ENCODE measurements at regions not wholly inside any gene's neighbourhood (a gene's known extent, or its start where the extent isn't known, plus 50 kb on each side); places are given as distances from the start of the nearest gene placed in this dataset.

DNA sequence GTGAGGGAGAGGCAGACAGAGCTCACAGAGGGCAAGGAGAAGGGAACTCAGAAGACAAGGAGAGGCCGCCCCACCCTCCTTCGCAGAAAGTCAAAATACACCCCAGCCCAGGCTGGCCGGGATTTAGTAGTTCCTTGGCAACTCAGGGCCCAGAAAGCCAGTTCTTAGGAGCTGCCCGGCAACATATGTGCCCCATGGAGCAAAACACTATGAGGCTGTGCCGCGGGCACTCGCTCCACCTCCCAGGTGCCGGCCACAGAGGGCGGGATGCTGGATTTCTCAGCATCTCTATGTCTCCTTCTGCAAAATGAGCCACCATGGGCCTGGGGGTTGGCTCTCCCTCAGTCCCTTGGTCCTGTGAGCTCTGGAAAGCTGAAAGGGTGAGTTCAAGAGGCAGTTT, 93.8 kb upstream of the CACNA1A start:
- DNase-seq: no peak

DNA sequence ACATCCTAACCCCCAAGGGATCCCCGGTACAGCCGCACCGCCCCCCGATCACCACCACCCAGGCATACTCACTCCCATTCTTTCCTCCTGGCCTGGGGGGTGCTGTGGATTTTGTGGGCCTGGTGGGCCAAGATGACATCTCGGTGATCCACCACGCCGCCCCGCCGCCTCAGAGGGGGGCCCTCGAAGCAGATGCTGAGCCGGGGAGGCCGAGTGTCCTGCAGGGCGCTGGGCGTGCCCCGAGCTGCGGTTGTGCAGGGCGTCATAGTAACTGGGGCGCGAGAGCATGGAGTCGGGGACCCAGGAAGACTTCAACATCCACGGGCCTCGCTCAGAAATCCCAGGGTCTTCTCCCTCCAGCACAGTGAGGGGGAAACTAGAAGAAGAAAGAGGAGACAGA, 93.4 kb upstream of the CACNA1A start:
- peak; percentile 53 for DNase-seq

DNA sequence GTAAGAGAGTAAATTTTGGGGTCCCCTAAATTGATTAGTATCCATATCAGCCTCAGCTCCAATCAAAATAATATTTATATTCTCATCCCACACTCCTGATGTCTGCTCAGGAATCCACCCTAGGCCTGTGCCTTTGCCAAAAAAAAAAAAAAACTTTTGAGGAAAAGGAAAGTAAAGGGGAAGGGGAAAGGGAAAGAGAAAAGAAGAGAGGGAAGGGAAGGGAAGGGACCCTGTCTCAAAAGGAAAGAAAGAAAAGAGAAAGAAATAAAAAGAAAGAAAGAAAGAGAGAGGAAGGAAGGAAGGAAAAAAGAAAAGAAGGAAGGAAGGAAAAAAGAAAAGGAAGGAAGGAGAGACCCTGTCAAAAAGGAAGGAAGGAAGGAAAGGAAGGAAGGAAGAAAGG, 91.8 kb upstream of the CACNA1A start:
- no peak for DNase-seq

DNA sequence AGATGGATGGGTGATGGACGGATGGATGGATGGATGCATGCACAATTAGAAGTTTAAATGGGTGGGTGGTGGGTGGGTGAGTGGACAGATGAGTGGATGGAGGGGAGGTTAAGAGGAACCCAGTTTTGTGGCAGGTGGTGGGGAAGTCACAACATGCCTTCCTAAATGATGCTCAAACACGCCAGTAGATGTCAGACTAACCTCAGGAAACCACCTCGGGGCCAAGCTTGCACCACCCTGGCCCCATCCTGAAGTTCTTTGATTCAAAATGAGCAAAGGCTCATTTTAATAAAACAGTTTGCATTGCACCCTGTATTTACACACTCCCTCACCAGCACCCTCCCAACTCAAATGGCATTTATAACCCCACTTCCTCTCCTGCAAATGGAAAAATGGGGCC, 91.4 kb upstream of the CACNA1A start:
- peak; percentile 72 for DNase-seq

DNA sequence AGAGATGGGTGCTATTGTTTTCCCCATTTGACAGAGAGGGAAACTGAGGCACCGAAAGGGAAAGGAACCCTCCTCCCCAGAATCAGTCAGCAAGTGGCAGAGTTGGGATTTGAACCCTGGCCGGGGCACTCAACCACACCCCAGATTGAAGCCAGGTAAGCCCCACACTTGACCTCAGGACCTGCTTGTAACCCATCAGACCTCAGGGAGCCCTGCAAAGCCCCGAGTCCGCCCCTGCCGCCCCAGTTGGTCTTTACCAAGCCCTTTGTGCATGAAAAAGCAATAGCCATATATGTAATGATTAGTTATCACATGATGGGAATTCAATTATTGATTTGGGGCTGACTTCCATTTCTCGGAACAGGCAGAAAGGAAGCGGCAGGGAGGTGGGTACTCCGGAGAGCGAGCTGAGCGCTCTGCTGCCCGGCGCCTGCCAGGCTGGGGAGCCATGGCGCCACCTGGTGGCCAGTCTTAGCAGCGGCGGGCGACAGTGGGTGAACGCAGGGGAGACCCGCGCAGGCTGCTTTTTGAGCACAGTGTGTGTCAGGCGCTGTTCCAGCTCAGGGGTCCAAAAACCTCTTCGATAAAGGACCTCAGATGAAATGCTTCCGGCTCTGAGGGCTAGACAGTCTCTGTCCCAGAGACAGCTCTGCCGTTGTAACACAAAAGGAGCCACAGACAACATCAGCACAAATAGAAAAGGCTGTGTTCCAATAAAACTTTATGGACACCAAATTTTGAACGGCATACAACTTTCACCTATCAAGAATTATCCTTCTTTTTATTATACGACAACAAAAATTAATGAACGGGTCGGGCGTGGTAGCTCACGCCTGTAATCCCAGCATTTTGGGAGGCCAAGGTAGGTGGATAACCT, 82.9 kb upstream of the CACNA1A start:
- DNase-seq: no peak

DNA sequence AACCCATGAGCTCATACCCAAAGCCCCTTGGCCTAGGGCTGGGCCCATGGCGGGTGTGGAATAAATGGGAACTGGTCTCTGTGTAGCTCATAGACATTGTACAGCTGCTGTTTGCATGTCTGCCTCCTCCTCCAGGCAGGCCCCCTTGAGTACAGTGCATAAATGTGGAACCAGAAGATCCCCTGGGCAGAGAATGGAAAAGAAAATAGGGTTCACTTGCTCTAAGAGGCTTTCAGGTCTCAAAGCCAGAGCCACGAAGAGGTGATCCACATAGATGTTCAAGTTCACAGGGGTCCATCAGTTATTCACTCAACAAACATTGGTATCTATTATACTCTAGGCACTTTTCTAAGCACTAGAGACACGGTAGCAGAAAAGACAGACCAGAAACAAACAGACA, 79.2 kb upstream of the CACNA1A start:
- DNase-seq: no peak

DNA sequence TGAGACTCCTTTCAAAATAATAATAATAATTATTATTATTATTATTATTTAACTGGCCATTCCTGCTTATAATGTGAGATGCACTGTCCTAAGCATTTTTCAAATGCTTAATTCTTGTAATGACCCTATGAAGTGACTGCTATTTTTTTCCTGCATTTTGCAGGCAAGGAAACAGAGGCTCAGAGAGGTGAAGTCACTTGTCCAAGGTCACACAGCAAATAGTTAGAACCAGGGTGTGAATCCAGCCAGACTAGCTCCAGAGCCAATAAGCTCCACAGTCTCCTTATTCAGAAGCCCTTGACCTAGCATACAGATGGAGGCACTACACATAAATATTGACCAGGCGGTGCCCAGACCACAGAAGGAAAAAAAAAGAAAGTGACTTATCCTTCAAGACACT, 77.5 kb upstream of the CACNA1A start:
- DNase-seq: no peak

DNA sequence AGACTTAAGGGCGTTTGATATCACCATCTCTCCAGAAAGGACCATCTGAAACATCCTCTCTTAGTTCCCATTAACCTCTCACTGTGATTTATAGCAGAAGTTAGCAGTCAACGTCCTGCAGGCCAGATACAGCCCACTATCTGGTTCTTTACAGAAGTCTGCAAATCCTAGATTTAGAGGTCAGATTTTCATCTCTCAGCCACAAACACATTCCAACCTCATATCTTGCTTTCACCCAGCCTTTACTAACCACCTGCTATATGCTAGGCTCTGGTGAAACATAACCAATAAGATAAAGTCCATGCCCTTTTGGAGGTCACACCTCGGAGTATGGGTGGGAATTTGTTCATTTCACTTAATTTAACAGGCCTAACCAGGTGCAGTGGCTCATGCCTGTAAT, 76.8 kb upstream of the CACNA1A start:
- DNase-seq: no peak

DNA sequence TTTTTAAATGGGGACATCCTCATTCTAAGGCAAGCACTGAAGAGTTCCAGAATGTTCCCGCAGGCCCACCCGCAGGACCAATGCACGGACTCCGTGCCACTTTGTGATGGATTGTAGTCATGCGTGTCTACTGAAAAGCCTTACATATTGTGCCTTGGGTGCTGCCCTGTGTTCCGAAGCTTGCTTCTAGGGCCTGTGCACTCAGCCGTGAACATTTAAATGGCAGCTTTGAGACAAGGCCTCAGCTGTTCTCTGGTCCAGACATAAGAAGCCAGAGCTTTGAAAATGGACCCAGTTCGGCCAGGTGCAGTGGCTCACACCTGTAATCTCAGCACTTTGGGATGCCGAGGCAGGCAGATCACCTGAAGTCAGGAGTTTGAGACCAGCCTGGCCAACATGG, 75.3 kb upstream of the CACNA1A start:
- DNase-seq: no peak

DNA sequence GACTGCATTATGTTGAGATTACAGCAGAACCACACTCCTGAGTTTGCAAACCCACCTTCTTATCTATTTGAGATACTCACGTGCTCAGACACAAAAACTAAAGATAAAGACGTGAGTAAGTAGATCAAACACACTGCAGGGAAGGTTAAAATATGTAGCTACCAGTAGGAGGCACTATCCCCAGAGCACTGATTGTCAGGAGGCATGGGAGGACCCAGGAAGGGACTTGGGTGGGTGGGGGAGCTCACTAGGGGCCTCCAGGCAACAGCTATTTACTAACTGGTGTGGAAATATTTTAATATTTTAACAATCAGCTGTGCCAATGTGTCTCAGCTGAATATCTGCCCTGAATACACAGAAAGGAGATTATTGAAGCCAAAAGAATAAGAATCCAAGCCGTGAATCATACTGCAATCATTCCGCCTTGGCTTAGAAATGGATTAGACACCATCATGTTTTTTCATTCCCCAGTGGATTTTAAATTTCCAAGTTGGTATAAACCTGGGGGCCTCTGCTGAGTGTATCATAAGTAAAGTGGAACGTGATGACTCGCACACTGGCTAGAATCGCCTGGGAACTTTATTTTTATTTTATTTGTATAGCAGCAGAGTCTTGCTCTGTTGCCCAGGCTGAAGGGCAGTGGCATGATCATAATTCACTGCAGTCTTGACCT, 73.2 kb upstream of the CACNA1A start:
- DNase-seq: no peak

DNA sequence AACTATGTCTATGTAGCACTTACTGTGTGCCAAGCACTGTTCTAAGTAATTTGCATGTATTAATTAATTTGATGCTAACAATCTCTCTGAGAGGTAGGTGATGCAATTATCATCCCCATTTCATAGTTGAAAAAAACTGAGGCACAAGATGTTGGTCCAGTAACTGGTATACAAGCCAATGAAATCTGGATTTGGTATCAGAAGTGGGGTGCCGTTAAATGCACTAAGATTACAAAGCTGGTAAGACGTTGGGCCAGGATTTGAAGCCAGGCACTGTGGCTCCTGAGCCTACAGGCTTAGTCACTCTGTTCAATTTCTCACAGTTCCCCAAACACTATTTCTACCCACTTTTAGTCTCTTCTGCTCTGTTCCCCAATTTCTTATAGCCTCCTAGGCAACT, 70.4 kb upstream of the CACNA1A start:
- no peak for DNase-seq

DNA sequence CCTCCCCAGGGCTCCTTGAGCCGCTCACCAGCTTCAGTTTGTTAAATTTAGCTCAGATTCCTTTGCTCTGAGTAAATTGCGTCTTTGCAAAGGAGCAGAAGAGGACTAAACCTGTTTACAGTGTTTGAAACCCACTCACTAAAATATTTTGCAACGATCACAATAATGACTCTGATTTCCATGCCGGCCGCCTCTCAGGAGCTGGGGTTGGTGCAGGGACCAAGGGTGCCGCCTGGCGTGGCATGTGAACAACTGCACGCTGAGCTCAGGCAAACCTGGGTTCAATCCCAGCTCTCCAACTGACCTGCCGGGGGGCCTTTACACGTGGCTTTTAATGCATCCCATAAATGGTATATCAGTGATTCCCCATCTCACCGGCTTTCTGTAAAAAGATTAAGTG, 68.7 kb upstream of the CACNA1A start:
- DNase-seq: no peak

DNA sequence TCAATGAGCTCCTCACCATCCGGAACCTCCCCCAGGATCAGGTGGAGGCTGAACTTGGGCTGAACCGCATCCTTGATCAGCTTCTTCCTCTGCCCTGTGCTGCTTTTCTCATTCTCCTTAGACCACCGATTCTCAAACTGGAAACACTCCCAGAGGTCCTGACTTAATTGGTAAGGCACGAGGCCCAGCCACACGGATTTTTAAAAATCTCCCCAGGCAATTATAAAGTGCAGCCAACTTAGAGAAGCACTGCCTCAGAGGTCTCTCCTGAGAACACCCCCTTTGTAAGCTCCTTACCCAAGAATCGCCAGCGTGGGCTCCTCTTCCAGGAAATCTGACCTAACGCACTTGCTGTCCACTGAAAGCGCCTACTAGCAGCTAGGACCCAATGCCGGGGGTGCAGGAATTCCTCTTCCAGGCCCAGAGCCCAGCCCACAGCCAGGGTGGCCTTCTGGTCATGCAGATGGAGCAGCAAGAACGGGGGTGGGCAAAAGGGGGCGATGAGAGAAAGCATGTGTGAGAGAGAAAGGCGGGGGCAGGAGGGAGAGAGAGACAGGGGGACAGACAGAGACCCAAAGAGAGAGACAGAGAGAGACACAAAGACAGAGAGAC, 66.9 kb upstream of the CACNA1A start:
- no peak for DNase-seq

DNA sequence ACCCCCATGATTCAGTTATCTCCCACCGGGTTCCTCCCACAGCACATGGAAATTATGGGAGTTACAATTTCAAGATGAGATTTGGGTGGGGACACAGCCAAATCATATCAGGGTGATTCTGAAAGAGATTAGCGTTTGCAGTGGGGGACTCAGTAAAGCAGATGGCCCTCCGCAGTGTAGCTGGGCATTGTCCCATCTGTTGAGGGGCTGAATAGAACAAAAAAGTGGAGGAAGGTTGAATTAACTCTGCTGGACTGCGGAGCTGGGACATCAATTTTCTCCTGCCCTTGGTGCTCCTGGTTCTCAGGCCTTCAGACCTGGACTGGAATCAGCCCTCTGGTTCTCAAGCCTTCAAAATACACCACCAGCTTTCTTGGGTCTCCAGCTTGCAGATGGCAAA, 55.2 kb upstream of the CACNA1A start:
- no peak for DNase-seq

DNA sequence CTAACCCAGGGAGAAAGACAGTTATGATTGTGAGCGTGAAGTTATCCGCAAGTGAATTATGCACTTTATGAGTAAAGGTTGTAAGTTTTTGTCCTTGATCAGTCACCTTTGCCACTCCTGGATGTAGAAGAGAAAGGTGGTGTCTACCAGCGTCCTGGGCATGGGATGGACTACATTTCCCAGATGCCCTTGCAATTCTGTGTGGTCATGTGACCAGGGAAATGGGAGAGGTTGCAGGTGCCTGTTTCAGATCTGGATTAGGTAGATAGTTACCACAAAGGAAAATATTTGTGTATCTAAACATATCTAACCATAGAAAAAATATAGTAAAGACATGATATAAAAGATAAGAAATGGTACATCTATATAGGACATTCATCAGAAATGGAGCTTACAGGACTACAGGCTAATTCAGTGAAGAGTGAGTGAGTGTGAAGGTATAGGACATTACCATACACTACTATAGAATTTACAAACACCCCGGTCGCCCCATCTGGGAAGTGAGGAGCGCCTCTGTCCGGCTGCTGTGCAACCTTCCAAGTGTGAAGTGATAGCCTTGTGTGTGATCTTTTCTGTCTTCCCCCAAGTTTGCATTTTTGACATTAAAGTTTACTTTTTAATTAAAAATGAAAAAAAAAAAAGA, 51.6 kb upstream of the CACNA1A start:
- no peak for DNase-seq

DNA sequence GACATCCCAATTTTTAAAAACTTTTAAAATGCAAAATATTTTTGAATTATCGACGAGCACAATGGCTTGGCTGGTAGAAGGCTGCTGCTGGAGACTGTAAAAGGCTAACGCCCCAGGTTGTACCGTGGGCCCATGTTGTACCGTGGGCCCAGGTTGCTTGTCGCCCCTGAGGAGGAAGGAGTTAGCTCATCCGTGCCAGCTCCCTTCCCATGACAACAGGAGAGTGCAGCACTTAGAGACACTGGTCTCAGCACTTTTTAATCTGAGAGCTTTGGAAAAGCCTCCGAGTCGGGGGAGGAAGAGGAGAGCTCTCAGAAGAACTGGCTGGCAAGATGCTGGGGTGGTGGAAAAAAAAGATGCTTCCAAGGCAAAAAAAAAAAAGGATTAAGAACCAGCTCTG, 50.3 kb upstream of the CACNA1A start:
- no peak for DNase-seq
